ENCODE measurements at regions not wholly inside any gene's neighbourhood (a gene's known extent, or its start where the extent isn't known, plus 50 kb on each side); places are given as distances from the start of the nearest gene placed in this dataset.

GRCh38 chr1:83497563-83497962 lies 501.4 kb downstream of the TTLL7 start:
- H3K9ac ChIP-seq (ENCODE audit: control insufficient read depth, insufficient read depth, low read length): no peak overlapping the region
- H3K27me3 ChIP-seq (replicated peaks in 1 of 2; ENCODE audit: control insufficient read depth in 2 of 2, insufficient read depth in 2 of 2, low read length in 1 of 2): no peaks in the 10 kb centered on the region
- no peaks in the 10 kb centered on the region for H4K20me1 ChIP-seq (ENCODE audit: control insufficient read depth, insufficient read depth)
- FAIRE-seq (no peak), DNase-seq (ENCODE audit: low read depth, low spot score) (no peak), ATAC-seq (no peak)
- H3K4me2 ChIP-seq (ENCODE audit: control insufficient read depth, insufficient read depth): no peak overlapping the region
- ChIA-PET POLR2A (no interaction called here), CTCF (interaction anchor here (0.6 to 3.1 kb wide), 7 partner anchors 10 to 722 kb away, joined by 3 to 19 read pairs (median 4); no protein-coding TSS in a partner anchor), RAD21 (ENCODE audit: unreplicated experiment) (interaction anchor here (0.9 to 1.1 kb wide), 2 partner anchors 11 to 220 kb away, joined by 3 to 5 read pairs; no protein-coding TSS in a partner anchor), SMC1A (ENCODE audit: uncharacterized antibody, unreplicated experiment) (interaction anchor here (0.8 to 6.1 kb wide), 5 partner anchors 11 to 918 kb away, joined by 3 to 43 read pairs (median 4); no protein-coding TSS in a partner anchor)
- intact Hi-C loops (cut with micrococcal nuclease; ENCODE audit: unreplicated experiment): loop anchor here (5.0 kb wide), 2 partner anchors 185 to 265 kb away; no protein-coding TSS in a partner anchor
- H3K27ac ChIP-seq (ENCODE audit: control insufficient read depth, insufficient read depth): no peak overlapping the region
- no peaks in the 10 kb centered on the region; the same call in none of the 3 replicates for H3K9me3 ChIP-seq (replicated peaks; ENCODE audit: control insufficient read depth, insufficient read depth, low read length)
- peaks cover 30% of the 10 kb centered on the region for H3K4me1 ChIP-seq (ENCODE audit: control insufficient read depth, insufficient read depth, low read length)
- no peak overlapping the region for H2AFZ ChIP-seq (ENCODE audit: control insufficient read depth, low read depth, low read length)
- no TSS peak for BruUV-seq (replicated peaks)
- no peak overlapping the region for H3K4me3 ChIP-seq
- WGBS (ENCODE audit: insufficient coverage, insufficient replicate concordance, low lambda C conversion rate, missing lambda C conversion rate): 57% methylated on average over 1 of the region's 1 CpG
- no peaks in the 10 kb centered on the region for H3K36me3 ChIP-seq (ENCODE audit: control insufficient read depth in 2 of 2, insufficient read depth in 2 of 2, low read length in 1 of 2)
- no peaks in the 10 kb centered on the region for H3K79me2 ChIP-seq (ENCODE audit: control insufficient read depth, insufficient read depth, low read length)
- in situ Hi-C loops (cut with MboI): no loop called here
- TF ChIP-seq CBX5 (IDR thresholded peaks at IDR 0.05; ENCODE audit: low read depth) (no peak), TARDBP (IDR thresholded peaks at IDR 0.05; ENCODE audit: borderline replicate concordance) (no peak), NFYA (IDR thresholded peaks at IDR 0.05; ENCODE audit: borderline replicate concordance, low read depth, low read length) (no peak), REST (IDR thresholded peaks at IDR 0.05; ENCODE audit: low read depth, low read length) (no peak), SMC3 (IDR thresholded peaks at IDR 0.05; ENCODE audit: borderline replicate concordance, low read length) (peak; percentile 67; the same call in 1 of the 2 replicates), CUX1 (IDR thresholded peaks at IDR 0.05; ENCODE audit: insufficient replicate concordance, low read depth, low read length) (no peak), CTCF (IDR thresholded peaks at IDR 0.05 in 2 of 3, conservative IDR thresholded peaks at IDR 0.05 in 1 of 3; ENCODE audit: control insufficient read depth in 2 of 3, extremely low read depth in 1 of 3, insufficient read depth in 1 of 3, low read depth in 3 of 3, low read length in 3 of 3) (peak; percentile 52 to 67 (median 65)), RAD21 (IDR thresholded peaks at IDR 0.05; ENCODE audit: insufficient read depth, low read depth, low read length) (peak; percentile 89), YY1 (IDR thresholded peaks at IDR 0.05; ENCODE audit: low read depth, low read length) (peak; percentile 60), ZZZ3 (IDR thresholded peaks at IDR 0.05; ENCODE audit: control insufficient read depth, insufficient read length, low read depth) (no peak), NKRF (conservative IDR thresholded peaks at IDR 0.05) (no peak)
